H1 (cell line): ENCODE measurements at regions not wholly inside any gene's neighbourhood (a gene's known extent, or its start where the extent isn't known, plus 50 kb on each side); places are given as distances from the start of the nearest gene placed in this dataset.
A peak's percentile ranks its signal among the peaks of the same experiment; 100 is the strongest.

Experiments used
- CTCF ChIA-PET: fragments of 300-600 bp; sonication (Branson Sonifier 250); formaldehyde crosslinking; loops from one replicate; lab custom pipeline; 2021; ENCODE audit not compliant: partially characterized antibody; lab: Charles Lee
- POLR2A ChIA-PET: fragments of 300-600 bp; sonication (Branson Sonifier 250); formaldehyde crosslinking; loops from one replicate; lab custom pipeline; 2021; ENCODE audit warnings: inconsistent platforms; ENCODE audit not compliant: partially characterized antibody; lab: Charles Lee
- DNase-seq, 2 experiments: peaks; one replicate each; pipeline versions ENCODE4 v3.0.0 to v3.0.0-alpha.2; 2010 to 2022; ENCODE audit warnings: low spot score in 2 of 2, low read depth in 1 of 2, mixed read lengths in 1 of 2
- FAIRE-seq: peaks from 2 replicates; lab custom pipeline; 2011; peaks lifted over from hg19 to GRCh38; lab: Jason Lieb, UNC
- H2AFZ ChIP-seq: 2 replicates; pipeline ENCODE4 v1.8.1; 2012; ENCODE audit warnings: low read length, inconsistent platforms
- H2AK5ac ChIP-seq: 2 replicates; pipeline ENCODE4 v1.6.1; 2013; ENCODE audit warnings: low read depth, low read length
- H2BK120ac ChIP-seq: replicated peaks from 2 replicates; pipeline ENCODE3; 2013; ENCODE audit warnings: low read depth, low read length, inconsistent platforms
- H2BK12ac ChIP-seq: 2 replicates; pipeline ENCODE4 v1.6.1; 2013; ENCODE audit warnings: low read depth, low read length
- H2BK15ac ChIP-seq: 2 replicates; pipeline ENCODE4 v1.6.1; 2013; ENCODE audit warnings: low read length
- H2BK20ac ChIP-seq: 2 replicates; pipeline ENCODE4 v1.6.1; 2013; ENCODE audit warnings: low read length
- H2BK5ac ChIP-seq: 2 replicates; pipeline ENCODE4 v1.6.1; 2013; ENCODE audit warnings: low read depth, low read length
- H3K14ac ChIP-seq: 2 replicates; pipeline ENCODE4 v1.6.1; 2013; ENCODE audit warnings: inconsistent platforms; ENCODE audit not compliant: insufficient read length
- H3K18ac ChIP-seq: 2 replicates; pipeline ENCODE4 v1.6.1; 2013; ENCODE audit warnings: low read length; ENCODE audit errors: extremely low read depth
- H3K23ac ChIP-seq: 2 replicates; pipeline ENCODE4 v1.6.1; 2013; ENCODE audit warnings: inconsistent platforms; ENCODE audit not compliant: insufficient read length
- H3K23me2 ChIP-seq: 2 replicates; pipeline ENCODE4 v1.6.1; 2013; ENCODE audit warnings: low read depth, low read length
- H3K27ac ChIP-seq: 2 replicates; pipeline ENCODE4 v1.6.1; 2011; ENCODE audit warnings: low read depth, low read length, inconsistent platforms
- H3K27me3 ChIP-seq, 4 experiments: replicated peaks in 1 of 4; 1 replicate in 1 of 4; 2 replicates in 3 of 4; pipeline versions ENCODE4 v1.6.1 to v1.8.1; 2011 to 2013; ENCODE audit warnings: low read length in 3 of 4, mild to moderate bottlenecking in 3 of 4, inconsistent platforms in 2 of 4, mixed read lengths in 2 of 4, moderate library complexity in 1 of 4; ENCODE audit not compliant: control insufficient read depth in 3 of 4, insufficient read depth in 3 of 4; ENCODE audit errors: extremely low read depth in 1 of 4
- H3K36me3 ChIP-seq, 4 experiments: 2 replicates each; pipeline versions ENCODE4 v1.6.1 to v1.8.1; 2011 to 2013; ENCODE audit warnings: mild to moderate bottlenecking in 4 of 4, low read length in 3 of 4, moderate library complexity in 2 of 4, control low read depth in 1 of 4, inconsistent platforms in 1 of 4; ENCODE audit not compliant: insufficient read depth in 4 of 4, control insufficient read depth in 2 of 4
- H3K4ac ChIP-seq: replicated peaks from 2 replicates; pipeline ENCODE3; 2013; ENCODE audit warnings: low read length, low read depth, mixed read lengths, inconsistent platforms; ENCODE audit not compliant: insufficient read length
- H3K4me1 ChIP-seq, 4 experiments: replicated peaks in 1 of 4; 1 replicate in 1 of 4; 2 replicates in 3 of 4; pipeline versions ENCODE4 v1.6.1 to v1.8.1; 2011 to 2013; ENCODE audit warnings: low read length in 3 of 4, inconsistent platforms in 2 of 4, mixed read lengths in 1 of 4; ENCODE audit not compliant: insufficient read depth in 4 of 4, control insufficient read depth in 3 of 4
- H3K4me2 ChIP-seq, 2 experiments: 2 replicates each; pipeline versions ENCODE4 v1.6.1 to v1.8.1; 2011 to 2013; ENCODE audit warnings: low read depth in 2 of 2, low read length in 2 of 2, control low read depth in 1 of 2, inconsistent platforms in 1 of 2, mild to moderate bottlenecking in 1 of 2; ENCODE audit not compliant: insufficient read depth in 1 of 2
- H3K4me3 ChIP-seq, 4 experiments: fragments of 200-600, 300-600 bp in 1 of 4; sonication (generic), shearing (Covaris generic), sonication (Bioruptor Twin) in 1 of 4; 2 replicates each; pipeline versions ENCODE4 v1.5.1 to v1.8.1; 2011 to 2016; ENCODE audit warnings: low read length in 4 of 4, low read depth in 3 of 4, control low read depth in 2 of 4, inconsistent platforms in 2 of 4, mild to moderate bottlenecking in 2 of 4, mixed read lengths in 1 of 4, moderate library complexity in 1 of 4; ENCODE audit not compliant: insufficient read depth in 2 of 4; ENCODE audit errors: extremely low read depth in 1 of 4
- H3K56ac ChIP-seq: replicated peaks from 2 replicates; pipeline ENCODE3; 2013; ENCODE audit warnings: low read depth, mild to moderate bottlenecking, mixed read lengths, low read length, inconsistent platforms; ENCODE audit not compliant: insufficient read length
- H3K79me1 ChIP-seq: 2 replicates; pipeline ENCODE4 v1.6.1; 2013; ENCODE audit warnings: low read depth, low read length, control low read depth
- H3K79me2 ChIP-seq, 2 experiments: 2 replicates each; pipeline versions ENCODE4 v1.6.1 to v1.8.1; 2012 to 2013; ENCODE audit warnings: low read length in 2 of 2, mild to moderate bottlenecking in 2 of 2, inconsistent platforms in 1 of 2; ENCODE audit not compliant: insufficient read depth in 2 of 2, control insufficient read depth in 1 of 2
- H3K9ac ChIP-seq, 4 experiments: replicated peaks in 1 of 4; 1 replicate in 1 of 4; 2 replicates in 3 of 4; pipeline versions ENCODE4 v1.6.1 to v1.8.1; 2011 to 2013; ENCODE audit warnings: low read depth in 3 of 4, low read length in 3 of 4, control low read depth in 2 of 4, mild to moderate bottlenecking in 2 of 4, moderate library complexity in 2 of 4, inconsistent platforms in 1 of 4; ENCODE audit errors: extremely low read depth in 1 of 4
- H3K9me3 ChIP-seq, 2 experiments: 2 replicates each; pipeline versions ENCODE4 v1.6.1 to v1.8.1; 2012 to 2013; ENCODE audit warnings: mild to moderate bottlenecking in 2 of 2, moderate library complexity in 2 of 2, control low read depth in 1 of 2, inconsistent platforms in 1 of 2, low read depth in 1 of 2, low read length in 1 of 2, mixed read lengths in 1 of 2; ENCODE audit not compliant: insufficient read depth in 2 of 2
- H4K20me1 ChIP-seq, 2 experiments: replicated peaks in 1 of 2; 2 replicates each; pipeline versions ENCODE3 to v1.8.1; 2011 to 2013; ENCODE audit warnings: inconsistent platforms in 2 of 2, low read length in 2 of 2, mild to moderate bottlenecking in 1 of 2; ENCODE audit not compliant: insufficient read depth in 2 of 2, control insufficient read depth in 1 of 2
- H4K5ac ChIP-seq: 2 replicates; pipeline ENCODE4 v1.6.1; 2013; ENCODE audit warnings: low read length, low read depth, mixed read lengths, inconsistent platforms; ENCODE audit not compliant: insufficient read length
- H4K8ac ChIP-seq: 2 replicates; pipeline ENCODE4 v1.8.0; 2013; ENCODE audit warnings: mild to moderate bottlenecking, moderate library complexity, low read length, inconsistent platforms; ENCODE audit not compliant: insufficient read depth; ENCODE audit errors: extremely low read depth
- H4K91ac ChIP-seq: replicated peaks from 2 replicates; pipeline ENCODE3; 2013; ENCODE audit warnings: low read length, mixed read lengths, inconsistent platforms; ENCODE audit not compliant: insufficient read length
- SP1 ChIP-seq: IDR thresholded peaks from 2 replicates; pipeline ENCODE4 v1.6.1; 2011; ENCODE audit warnings: low read depth, low read length
- TAF1 ChIP-seq: IDR thresholded peaks from 2 replicates; pipeline ENCODE4 v1.6.1; 2011; ENCODE audit warnings: mild to moderate bottlenecking, low read depth, low read length
- WGBS, 2 experiments: shearing (Covaris generic) in 1 of 2; methylation state at CpG; one replicate each; pipeline versions ENCODE4 v1.1.6 to v1.1.7; 2013 to 2015; ENCODE audit warnings: low lambda C conversion rate in 2 of 2, mixed read lengths in 2 of 2, inconsistent platforms in 1 of 2, low coverage in 1 of 2, missing lambda C conversion rate in 1 of 2; ENCODE audit not compliant: insufficient replicate concordance in 2 of 2, insufficient coverage in 1 of 2, insufficient read length in 1 of 2; ENCODE audit errors: extremely low coverage in 1 of 2, missing lambda C conversion rate in 1 of 2; 5-methylcytosine and 5-hydroxymethylcytosine counted together

DNA sequence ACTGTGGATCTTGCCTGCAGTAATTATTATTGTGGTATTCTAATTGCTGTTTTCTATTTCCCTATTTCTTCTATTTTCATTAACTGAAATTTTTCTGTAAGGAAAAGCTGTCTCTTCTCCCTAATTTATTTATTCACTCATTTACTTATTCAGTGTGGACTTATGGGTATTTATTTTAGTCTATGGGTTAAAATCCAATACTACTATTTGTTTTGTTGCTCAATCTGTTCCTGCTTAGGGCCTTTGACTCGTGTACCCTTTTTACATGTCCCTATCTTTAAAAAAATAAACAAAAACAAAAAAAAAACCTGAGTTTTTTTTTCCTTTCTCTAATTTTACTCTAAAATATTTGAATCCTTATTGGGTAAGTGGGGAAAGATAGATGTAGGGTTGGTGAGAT lies 166.2 kb upstream of the IVNS1ABP start:
- no peak overlapping the region for H4K8ac ChIP-seq
- H2AFZ ChIP-seq, result peak overlapping the region; percentile 75; the same call in 1 of the 2 replicates
- H3K27ac ChIP-seq, result no peak overlapping the region
- H3K4ac ChIP-seq, result no peak overlapping the region
- H3K4me1 ChIP-seq, result peaks cover 0 to 5% (median 2%) of the 10 kb centered on the region in 4 experiments; a peak in 4 of 7 replicates
- no peak overlapping the region for H3K14ac ChIP-seq
- 89% methylated on average over 1 of the region's 1 CpG; no CpG with 5 or more reads in 1 of the 2 experiments for WGBS, 2 experiments
- no peak overlapping the region for H3K56ac ChIP-seq
- TF ChIP-seq SP1 (no peak), TAF1 (no peak)
- no peak for FAIRE-seq
- H2BK5ac ChIP-seq, result no peak overlapping the region
- H4K20me1 ChIP-seq, result no peaks in the 10 kb centered on the region
- no peak overlapping the region for H4K5ac ChIP-seq
- no peaks in the 10 kb centered on the region; the same call in 1 of the 2 replicates for H3K23me2 ChIP-seq
- H3K9me3 ChIP-seq, result no peaks in the 10 kb centered on the region
- no peaks in the 10 kb centered on the region for H3K79me1 ChIP-seq
- H3K4me2 ChIP-seq, result no peak overlapping the region
- H3K79me2 ChIP-seq, result no peaks in the 10 kb centered on the region
- H2BK20ac ChIP-seq, result no peak overlapping the region
- peak overlapping the region; percentile 43; the same call in 1 of the 2 replicates for H2BK12ac ChIP-seq
- ChIA-PET CTCF (interaction anchor here (0.7 to 1.9 kb wide), 4 partner anchors 12 to 582 kb away, joined by 3 to 5 read pairs (median 4); no protein-coding TSS in a partner anchor), POLR2A (no interaction called here)
- no peak overlapping the region for H3K9ac ChIP-seq
- H3K27me3 ChIP-seq, result no peaks in the 10 kb centered on the region
- no peaks in the 10 kb centered on the region for H3K36me3 ChIP-seq
- H3K23ac ChIP-seq, result no peak overlapping the region
- H3K4me3 ChIP-seq, result no peak overlapping the region
- H2AK5ac ChIP-seq, result no peak overlapping the region
- no peak overlapping the region for H2BK120ac ChIP-seq
- DNase-seq, result no peak
- no peak overlapping the region for H2BK15ac ChIP-seq
- no peak overlapping the region for H4K91ac ChIP-seq
- no peak overlapping the region for H3K18ac ChIP-seq
